ENCODE measurements at regions not wholly inside any gene's neighbourhood (a gene's known extent, or its start where the extent isn't known, plus 50 kb on each side); places are given as distances from the start of the nearest gene placed in this dataset.

DNA sequence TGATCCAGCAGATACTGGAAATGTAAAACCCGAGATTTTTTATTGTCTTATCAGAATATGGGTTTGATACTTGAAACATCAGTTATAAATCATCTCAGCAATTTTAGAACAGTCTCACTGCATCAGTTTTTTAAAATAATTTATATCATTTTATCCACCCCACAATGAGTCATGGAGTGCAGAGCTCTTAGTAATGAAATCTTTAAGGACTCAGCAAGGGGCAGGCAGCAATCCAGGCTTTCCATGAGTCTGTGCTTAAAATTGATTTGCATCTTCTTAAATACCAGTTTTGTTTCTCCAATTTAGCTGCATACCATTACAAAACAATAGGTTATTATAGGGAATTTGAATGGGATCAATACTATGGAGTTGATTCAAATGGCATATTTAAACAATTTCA is 832.3 kb downstream of the C6orf118 start:
- TF ChIP-seq CTCF (IDR thresholded peaks at IDR 0.05) (no peak), POLR2AphosphoS5 (IDR thresholded peaks at IDR 0.05) (no peak)
